SK-N-DZ (cell line): ENCODE measurements at regions not wholly inside any gene's neighbourhood (a gene's known extent, or its start where the extent isn't known, plus 50 kb on each side); places are given as distances from the start of the nearest gene placed in this dataset.
"Not testable (repeated sequence)": the region's sequence is repeated elsewhere in the genome, so short reads cannot be mapped to it uniquely, and the experiment has no call there.

Source experiments
- DNase-seq: peaks from one replicate; pipeline ENCODE4 v3.0.0-alpha.2; 2015; ENCODE audit warnings: low spot score

GRCh38 chr4:11947629-11948028 is 518.9 kb upstream of the HS3ST1 start:
- not testable (repeated sequence) for DNase-seq

DNA sequence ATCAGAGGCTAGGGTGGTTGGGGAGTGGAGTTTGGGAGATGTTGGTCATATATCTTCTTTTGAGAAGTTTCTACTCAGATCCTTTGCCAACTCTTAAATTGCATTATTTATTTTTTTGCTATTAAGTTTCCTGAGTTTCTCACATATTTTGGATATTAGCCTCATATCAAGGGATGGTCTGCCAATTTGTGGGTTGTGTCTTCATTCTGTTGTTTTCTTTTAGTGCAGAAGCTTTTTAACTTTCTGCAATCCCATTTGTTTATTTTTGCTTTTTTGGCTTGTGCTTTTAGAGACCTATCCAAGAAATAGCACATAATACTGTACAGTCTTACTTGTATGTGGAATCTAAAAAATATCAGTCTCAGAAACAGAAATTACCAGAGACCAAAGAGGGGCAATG is 509.2 kb upstream of the HS3ST1 start:
- no peak for DNase-seq

DNA sequence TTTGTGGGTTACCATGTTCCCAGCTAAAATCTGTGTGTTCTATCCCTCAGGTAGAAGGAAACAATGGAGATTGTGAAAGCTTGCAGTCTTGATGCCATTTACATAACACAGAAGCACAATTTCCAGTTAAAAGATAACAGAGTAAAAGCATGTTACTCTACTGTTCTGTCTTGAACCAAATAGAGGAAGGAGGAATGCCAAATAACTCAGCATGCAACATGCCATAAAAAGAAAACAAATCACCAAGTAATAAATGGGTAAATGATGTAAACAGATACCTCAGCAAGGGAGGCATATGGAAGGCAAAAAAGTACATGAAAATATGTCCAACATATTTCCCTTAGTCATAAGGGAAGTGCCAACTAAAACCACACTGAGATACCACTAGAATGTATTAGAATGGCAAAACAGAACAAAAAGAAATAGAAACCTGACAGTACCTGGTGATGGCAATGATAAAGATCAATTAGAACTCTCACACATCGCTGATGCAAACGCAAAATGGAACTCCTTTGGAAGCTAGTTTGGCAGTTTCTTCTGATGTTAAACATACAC is 502.6 kb upstream of the HS3ST1 start:
- no peak for DNase-seq

- DNase-seq = no peak
Observed at GRCh38 chr4:11929080-11929479, 500.4 kb upstream of the HS3ST1 start.

DNA sequence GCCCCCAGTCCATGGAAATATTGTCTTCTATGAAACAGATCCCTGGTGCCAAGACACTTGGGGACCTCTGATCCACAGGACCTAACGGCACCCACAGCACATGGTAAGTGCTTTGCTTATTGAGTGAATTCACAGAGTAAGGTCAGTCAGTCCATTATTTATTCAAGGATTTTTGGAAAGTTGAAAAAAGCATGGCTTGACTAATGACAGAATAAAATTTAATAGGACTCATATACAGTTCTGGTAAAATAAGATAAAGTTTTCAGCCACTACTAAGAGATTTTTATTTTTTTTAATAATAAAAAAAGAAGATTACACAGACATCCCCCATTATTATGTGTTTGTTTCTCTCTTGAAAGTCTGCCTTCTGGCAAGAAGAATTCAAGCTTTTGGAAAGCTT is 490.6 kb upstream of the HS3ST1 start:
- DNase-seq = no peak

DNA sequence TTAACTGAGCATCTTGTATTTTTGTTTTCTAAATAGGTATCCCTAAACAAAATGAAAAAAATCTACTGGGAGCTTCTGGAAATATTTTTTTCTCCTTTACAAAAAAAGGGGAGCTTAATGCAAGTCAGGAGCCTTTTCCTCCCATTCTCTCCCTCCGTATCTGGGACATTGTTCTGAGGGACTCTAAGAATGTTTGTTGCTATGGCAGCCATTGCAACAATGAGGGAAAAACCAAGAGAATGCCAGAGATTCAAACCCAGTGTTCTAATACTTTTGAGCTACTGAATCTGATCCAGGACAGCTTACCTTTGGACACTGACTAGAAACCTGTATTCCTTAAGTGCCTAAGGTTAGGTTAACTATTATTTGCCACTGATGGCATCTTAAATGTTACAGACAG is 485.7 kb upstream of the HS3ST1 start:
- no peak for DNase-seq

DNA sequence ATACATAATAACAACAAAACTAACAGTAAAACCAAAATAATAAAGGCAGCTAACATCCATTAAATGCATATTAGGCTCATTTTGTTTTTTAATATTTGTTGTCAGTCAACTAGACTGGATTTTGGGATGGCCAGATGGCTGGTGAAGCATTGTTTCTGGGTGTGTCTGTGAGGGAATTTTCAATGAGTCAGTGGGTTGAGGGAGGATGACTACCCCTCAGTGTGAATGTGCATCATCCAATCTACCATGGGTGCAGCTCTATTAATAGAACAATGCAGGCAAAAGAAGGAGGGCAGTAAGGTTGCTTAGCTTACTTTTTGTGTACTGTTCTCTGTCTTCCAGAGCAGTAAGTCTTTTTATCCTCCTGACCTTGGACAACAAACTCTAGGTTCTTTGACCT is 484.2 kb upstream of the HS3ST1 start:
- DNase-seq = no peak

DNA sequence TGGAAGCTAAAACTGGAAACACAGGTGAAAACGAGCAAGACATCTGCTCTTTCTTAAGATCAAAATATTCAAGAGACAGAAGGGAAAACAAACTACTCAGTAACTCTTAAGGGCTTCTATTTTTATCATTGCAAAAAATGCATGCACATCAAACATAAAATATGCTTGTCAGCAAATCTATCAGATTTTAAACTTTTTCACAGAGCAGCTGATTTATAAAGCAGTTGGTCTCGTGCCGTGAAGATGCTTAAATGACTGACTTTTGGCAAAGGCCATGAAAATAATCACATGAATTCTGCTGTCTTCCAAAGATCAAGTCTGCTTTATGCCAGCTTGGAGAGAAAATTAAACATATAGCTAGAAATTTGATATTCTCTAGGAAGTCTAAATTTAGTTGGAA is 482.1 kb upstream of the HS3ST1 start:
- no peak for DNase-seq

GRCh38 chr4:11908712-11909111 is 480.0 kb upstream of the HS3ST1 start:
- DNase-seq = no peak

DNA sequence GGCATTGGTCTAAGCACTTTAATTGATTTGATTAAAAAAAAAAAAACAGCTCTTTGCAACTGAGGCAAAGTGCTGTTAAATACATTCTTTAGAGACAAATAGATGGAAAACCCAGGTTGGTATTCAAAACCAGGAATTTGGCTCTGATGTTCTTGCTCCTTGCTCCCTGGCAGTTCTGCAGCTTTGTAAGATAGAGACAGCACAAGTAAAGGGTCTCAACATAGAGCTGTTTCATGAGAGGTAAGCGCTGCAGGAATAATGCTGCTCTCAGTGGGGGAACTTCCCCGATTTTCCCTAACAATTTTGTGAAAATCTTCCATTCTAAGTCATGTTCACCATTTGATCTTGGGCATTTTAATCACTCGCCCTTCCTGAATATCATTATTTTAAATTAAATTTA is 479.5 kb upstream of the HS3ST1 start:
- no peak for DNase-seq

GRCh38 chr4:11904846-11905739 is 476.4 kb upstream of the HS3ST1 start:
- no peak for DNase-seq

GRCh38 chr4:11904117-11904535 is 475.4 kb upstream of the HS3ST1 start:
- DNase-seq = no peak

DNA sequence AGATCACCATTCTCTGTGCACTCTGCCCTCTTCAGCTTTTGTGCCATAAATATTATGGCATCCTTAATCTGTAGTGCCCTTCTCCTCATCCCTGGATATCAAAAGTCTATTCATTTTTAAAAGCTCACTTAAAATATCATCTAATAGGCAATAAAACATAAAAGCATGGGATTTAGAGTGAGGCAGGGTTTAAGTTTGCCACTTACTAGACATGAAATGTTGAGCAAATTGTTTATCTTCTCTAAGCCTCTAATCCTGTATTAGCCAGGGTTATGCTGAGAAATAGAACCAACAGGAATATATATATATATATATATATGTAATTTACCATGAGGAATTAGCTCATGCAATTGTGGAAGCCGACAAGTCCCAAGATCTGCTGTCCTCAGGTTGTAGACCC is 472.4 kb upstream of the HS3ST1 start:
- DNase-seq = no peak

- DNase-seq = no peak
Observed at GRCh38 chr4:11900359-11900758, 471.7 kb upstream of the HS3ST1 start.

DNA sequence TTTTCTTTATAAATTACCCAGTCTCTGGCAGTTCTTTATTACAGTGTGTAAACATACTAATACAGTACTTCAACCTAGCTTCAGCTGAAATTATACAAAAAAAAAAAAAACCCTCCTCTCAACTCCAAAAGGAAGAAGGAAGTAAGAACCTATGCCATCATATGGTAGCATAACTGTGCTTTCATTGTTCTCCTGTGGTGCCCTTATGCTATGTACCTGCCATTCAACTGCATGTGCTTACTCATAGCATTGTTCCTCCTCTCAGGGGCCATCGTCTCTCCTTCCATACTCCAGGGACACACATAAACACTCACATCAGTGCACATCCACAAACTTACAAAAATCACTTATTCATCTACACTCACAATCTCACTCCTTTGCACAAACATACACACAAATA is 470.1 kb upstream of the HS3ST1 start:
- DNase-seq = no peak

- no peak for DNase-seq
Observed at GRCh38 chr4:11895766-11896165, 467.1 kb upstream of the HS3ST1 start.

GRCh38 chr4:11894977-11895376 is 466.3 kb upstream of the HS3ST1 start:
- DNase-seq = no peak

DNA sequence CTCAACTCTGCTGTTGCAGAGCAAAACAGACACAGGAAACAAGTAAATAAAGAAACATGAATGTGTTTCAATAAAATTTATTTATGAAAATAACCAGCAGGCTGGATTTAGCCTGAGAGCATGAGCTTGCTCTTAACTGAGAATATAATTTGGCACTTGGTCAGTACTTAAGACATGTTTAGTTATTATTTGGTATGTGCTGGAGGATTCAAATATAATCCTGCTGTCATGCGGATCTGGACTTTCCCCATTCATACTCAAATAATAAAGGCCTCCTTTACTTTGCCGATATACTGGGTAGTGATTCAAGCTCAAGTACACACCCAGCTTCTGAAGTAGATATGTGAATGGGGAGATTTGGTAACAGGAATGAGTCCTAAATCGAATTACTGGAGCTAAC is 465.5 kb upstream of the HS3ST1 start:
- no peak for DNase-seq

DNA sequence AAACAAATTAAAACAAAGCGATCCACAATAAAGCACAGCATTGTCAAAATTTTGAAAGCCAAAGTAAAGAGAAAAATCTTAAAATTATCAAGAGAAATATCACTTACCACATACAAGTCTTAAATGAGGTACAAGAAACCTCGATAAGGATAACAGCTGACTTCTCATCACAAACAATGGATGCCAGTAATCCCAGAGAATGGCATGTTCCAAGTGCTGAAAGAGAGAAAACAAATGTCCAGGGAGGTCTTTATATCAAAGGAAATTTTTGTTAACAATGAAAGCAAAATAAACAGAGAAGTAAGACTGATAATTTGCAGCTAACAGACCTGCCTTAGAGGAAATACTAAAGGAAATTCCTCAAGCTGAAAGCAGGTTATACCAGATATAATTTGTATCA is 460.4 kb upstream of the HS3ST1 start:
- no peak for DNase-seq

- no peak for DNase-seq
Observed at GRCh38 chr4:11881947-11882346, 453.3 kb upstream of the HS3ST1 start.

DNA sequence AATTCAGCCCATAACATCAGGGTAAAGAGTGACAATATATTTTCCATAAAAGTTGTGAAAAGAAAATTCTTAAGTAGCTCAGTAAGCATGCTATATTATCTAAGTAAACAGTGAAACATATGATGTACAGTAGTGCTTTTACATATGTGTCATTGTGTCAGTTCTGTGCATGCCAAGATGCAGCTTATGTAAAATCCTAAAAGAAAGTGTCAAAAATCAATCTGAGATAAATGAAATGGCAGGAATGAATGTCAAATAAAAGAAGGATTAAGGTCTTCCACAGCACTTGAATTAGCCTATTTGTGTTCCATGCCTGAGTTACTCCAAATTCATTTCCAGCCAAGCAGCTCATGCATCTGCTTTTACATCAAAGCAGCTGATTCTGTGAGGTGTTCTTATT is 452.7 kb upstream of the HS3ST1 start:
- no peak for DNase-seq

DNA sequence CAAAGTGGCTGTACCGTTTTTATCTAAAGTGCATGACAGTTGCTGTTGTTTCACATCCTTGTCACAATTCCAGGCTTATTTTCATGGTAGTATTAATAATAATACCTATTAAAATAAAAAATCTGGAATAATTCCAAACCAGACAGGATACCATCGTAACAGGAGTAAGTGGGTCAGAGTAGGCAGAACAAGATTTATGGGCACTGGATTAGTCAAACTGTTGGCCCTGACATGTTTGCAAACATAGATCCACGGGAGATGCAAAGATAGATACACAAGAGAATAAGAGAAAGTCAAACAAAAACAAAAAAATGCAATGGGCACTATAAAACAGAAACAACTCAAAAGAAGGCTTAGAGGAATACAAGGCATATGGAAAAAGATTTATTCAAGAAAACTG is 449.5 kb upstream of the HS3ST1 start:
- DNase-seq = no peak

- DNase-seq = no peak
Observed at GRCh38 chr4:11876104-11876503, 447.4 kb upstream of the HS3ST1 start.
